ENCODE measurements at regions not wholly inside any gene's neighbourhood (a gene's known extent, or its start where the extent isn't known, plus 50 kb on each side); places are given as distances from the start of the nearest gene placed in this dataset.

GRCh38 chr13:109576331-109576813 lies 210.0 kb downstream of the IRS2 start:
- Histone ChIP-seq H2AK9ac (replicated peaks; ENCODE audit: low read depth, low read length, poor library complexity) (no peak overlapping the region), H4K91ac (ENCODE audit: insufficient read depth, low read depth, low read length) (no peak overlapping the region), H3K27me3 (ENCODE audit: control insufficient read depth, insufficient read depth, low read length) (peaks cover 16% of the 10 kb centered on the region), H3K14ac (replicated peaks; ENCODE audit: low read depth, low read length) (no peak overlapping the region), H2BK20ac (ENCODE audit: low read depth, low read length) (no peak overlapping the region), H3K9me3 (ENCODE audit: control insufficient read depth, insufficient read depth, low read length) (no peaks in the 10 kb centered on the region), H3K36me3 (ENCODE audit: control insufficient read depth, insufficient read depth, low read length) (no peaks in the 10 kb centered on the region), H4K20me1 (ENCODE audit: insufficient read depth, low read length) (no peaks in the 10 kb centered on the region), H4K5ac (ENCODE audit: low read depth, low read length) (no peak overlapping the region), H2BK15ac (ENCODE audit: low read depth, low read length) (no peak overlapping the region), H2BK120ac (ENCODE audit: low read depth, low read length) (no peak overlapping the region), H3K4me3 (ENCODE audit: insufficient read depth, low read depth, low read length) (no peak overlapping the region), H3K4me2 (ENCODE audit: low read depth, low read length) (no peak overlapping the region), H3K4ac (ENCODE audit: low read depth, low read length) (no peak overlapping the region), H3K18ac (ENCODE audit: low read depth, low read length) (no peak overlapping the region), H4K8ac (ENCODE audit: low read depth in 2 of 2, low read length in 2 of 2) (no peak overlapping the region), H3K9me1 (ENCODE audit: insufficient read depth, low read length) (no peaks in the 10 kb centered on the region), H3K27ac (ENCODE audit: insufficient read depth, low read length) (no peak overlapping the region), H2AFZ (replicated peaks; ENCODE audit: low read length, poor library complexity) (no peak overlapping the region), H3K23ac (ENCODE audit: low read depth, low read length) (no peak overlapping the region), H3K79me1 (ENCODE audit: low read depth in 1 of 2, low read length in 2 of 2) (no peaks in the 10 kb centered on the region), H3K56ac (ENCODE audit: extremely low read depth, insufficient read depth, low read length) (no peak overlapping the region), H2BK5ac (ENCODE audit: low read depth, low read length, poor library complexity, severe bottlenecking) (no peak overlapping the region), H3K9ac (ENCODE audit: low read depth, low read length) (no peak overlapping the region), H2AK5ac (ENCODE audit: low read depth, low read length) (no peak overlapping the region), H3K4me1 (ENCODE audit: control insufficient read depth, insufficient read depth, low read length) (no peaks in the 10 kb centered on the region)
- dilution Hi-C loops (cut with HindIII; ENCODE audit: low sequenced_read_pairs, unreplicated experiment), result no loop called here
- no TSS peak for BruUV-seq (replicated peaks)
- ChIA-PET POLR2A (ENCODE audit: unreplicated experiment) (no interaction called here), CTCF (no interaction called here)
- TF ChIP-seq, protein P1, sequence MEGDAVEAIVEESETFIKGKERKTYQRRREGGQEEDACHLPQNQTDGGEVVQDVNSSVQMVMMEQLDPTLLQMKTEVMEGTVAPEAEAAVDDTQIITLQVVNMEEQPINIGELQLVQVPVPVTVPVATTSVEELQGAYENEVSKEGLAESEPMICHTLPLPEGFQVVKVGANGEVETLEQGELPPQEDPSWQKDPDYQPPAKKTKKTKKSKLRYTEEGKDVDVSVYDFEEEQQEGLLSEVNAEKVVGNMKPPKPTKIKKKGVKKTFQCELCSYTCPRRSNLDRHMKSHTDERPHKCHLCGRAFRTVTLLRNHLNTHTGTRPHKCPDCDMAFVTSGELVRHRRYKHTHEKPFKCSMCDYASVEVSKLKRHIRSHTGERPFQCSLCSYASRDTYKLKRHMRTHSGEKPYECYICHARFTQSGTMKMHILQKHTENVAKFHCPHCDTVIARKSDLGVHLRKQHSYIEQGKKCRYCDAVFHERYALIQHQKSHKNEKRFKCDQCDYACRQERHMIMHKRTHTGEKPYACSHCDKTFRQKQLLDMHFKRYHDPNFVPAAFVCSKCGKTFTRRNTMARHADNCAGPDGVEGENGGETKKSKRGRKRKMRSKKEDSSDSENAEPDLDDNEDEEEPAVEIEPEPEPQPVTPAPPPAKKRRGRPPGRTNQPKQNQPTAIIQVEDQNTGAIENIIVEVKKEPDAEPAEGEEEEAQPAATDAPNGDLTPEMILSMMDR (conservative IDR thresholded peaks at IDR 0.05; ENCODE audit: low read depth, low read length), result no peak
- TF ChIP-seq, protein P2, sequence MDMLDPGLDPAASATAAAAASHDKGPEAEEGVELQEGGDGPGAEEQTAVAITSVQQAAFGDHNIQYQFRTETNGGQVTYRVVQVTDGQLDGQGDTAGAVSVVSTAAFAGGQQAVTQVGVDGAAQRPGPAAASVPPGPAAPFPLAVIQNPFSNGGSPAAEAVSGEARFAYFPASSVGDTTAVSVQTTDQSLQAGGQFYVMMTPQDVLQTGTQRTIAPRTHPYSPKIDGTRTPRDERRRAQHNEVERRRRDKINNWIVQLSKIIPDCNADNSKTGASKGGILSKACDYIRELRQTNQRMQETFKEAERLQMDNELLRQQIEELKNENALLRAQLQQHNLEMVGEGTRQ (IDR thresholded peaks at IDR 0.05; ENCODE audit: low read depth, low read length), result no peak
- no peak for TF ChIP-seq CHD1 (IDR thresholded peaks at IDR 0.05; ENCODE audit: low read depth, low read length)
- TF ChIP-seq NFE2L2 (IDR thresholded peaks at IDR 0.05; ENCODE audit: low read depth, low read length), result no peak
- no peak for TF ChIP-seq ELK1 (IDR thresholded peaks at IDR 0.05; ENCODE audit: borderline replicate concordance, low read depth, low read length)
- no peak for TF ChIP-seq RCOR1 (IDR thresholded peaks at IDR 0.05; ENCODE audit: insufficient replicate concordance, low read length)
- no peak for TF ChIP-seq SMC3 (IDR thresholded peaks at IDR 0.05; ENCODE audit: low read depth, low read length)
- in situ Hi-C loops (cut with MboI; ENCODE audit: low sequenced_read_pairs), result no loop called here
- intact Hi-C loops (cut with micrococcal nuclease), result no loop called here
- WGBS, 2 experiments (ENCODE audit: extremely low coverage in 2 of 2, insufficient read length in 1 of 2), result no CpG with 5 or more reads among the region's 6 CpGs
- DNase-seq (no peak), ATAC-seq (ENCODE audit: low read depth) (no peak)

All from IMR-90 (cell line).